Loucy (cell line): ENCODE measurements at regions not wholly inside any gene's neighbourhood (a gene's known extent, or its start where the extent isn't known, plus 50 kb on each side); places are given as distances from the start of the nearest gene placed in this dataset.

ENCODE experiments used
- H2AFZ ChIP-seq: fragments of 200-600 bp; sonication (generic); 2 replicates; pipeline ENCODE4 v1.6.0; 2016; ENCODE audit warnings: antibody characterized with exemption, mild to moderate bottlenecking, low read length, moderate library complexity
- H3F3A ChIP-seq: fragments of 200-600 bp; 2 replicates; pipeline ENCODE4 v1.6.0; 2016; ENCODE audit warnings: antibody characterized with exemption, low read depth, mild to moderate bottlenecking
- H3K27me3 ChIP-seq: fragments of 200-600 bp; sonication (generic); 2 replicates; pipeline ENCODE4 v1.6.1; 2014; ENCODE audit warnings: low read length, mild to moderate bottlenecking; ENCODE audit not compliant: insufficient read depth, poor library complexity, severe bottlenecking
- H3K36me3 ChIP-seq: fragments of 200-600 bp; sonication (generic); 2 replicates; pipeline ENCODE4 v1.6.1; 2016; ENCODE audit warnings: low read length; ENCODE audit not compliant: insufficient read depth
- H3K4me1 ChIP-seq: fragments of 200-600 bp; sonication (generic); 2 replicates; pipeline ENCODE4 v1.5.1; 2014; ENCODE audit warnings: low read length, mild to moderate bottlenecking; ENCODE audit not compliant: insufficient read depth, poor library complexity, severe bottlenecking
- H3K4me2 ChIP-seq: fragments of 200-600 bp; sonication (generic); 2 replicates; pipeline ENCODE4 v1.6.0; 2014; ENCODE audit warnings: antibody characterized with exemption, low read length, low read depth, mild to moderate bottlenecking; ENCODE audit not compliant: poor library complexity, severe bottlenecking
- H3K4me3 ChIP-seq: fragments of 200-600 bp; sonication (generic); 2 replicates; pipeline ENCODE4 v1.5.1; 2014; ENCODE audit warnings: low read length, mild to moderate bottlenecking, mixed read lengths; ENCODE audit not compliant: poor library complexity, severe bottlenecking
- H3K79me2 ChIP-seq: fragments of 200-600 bp; sonication (generic); 2 replicates; pipeline ENCODE4 v1.6.1; 2014; ENCODE audit warnings: low read length; ENCODE audit not compliant: insufficient read depth
- H3K9ac ChIP-seq: fragments of 200-600 bp; sonication (generic); 2 replicates; pipeline ENCODE4 v1.6.0; 2014; ENCODE audit warnings: mild to moderate bottlenecking, low read depth, low read length, moderate library complexity; ENCODE audit not compliant: poor library complexity, severe bottlenecking
- H3K9me2 ChIP-seq: fragments of 200-600 bp; sonication (generic); replicated peaks from 2 replicates; pipeline ENCODE4 v1.6.1; 2016; ENCODE audit warnings: low read depth, low read length, mixed read lengths
- H3K9me3 ChIP-seq: fragments of 200-600 bp; sonication (generic); 2 replicates; pipeline ENCODE4 v1.6.1; 2014; ENCODE audit warnings: mild to moderate bottlenecking, antibody characterized with exemption, low read length, low read depth; ENCODE audit not compliant: insufficient read depth
- H4K20me1 ChIP-seq: fragments of 200-600 bp; sonication (generic); 2 replicates; pipeline ENCODE4 v1.6.0; 2014; ENCODE audit warnings: antibody characterized with exemption, low read length, mild to moderate bottlenecking; ENCODE audit not compliant: insufficient read depth, poor library complexity, severe bottlenecking
- CTCF ChIP-seq: fragments of 200-600 bp; sonication (generic); conservative IDR thresholded peaks from 2 replicates; pipeline ENCODE4 v1.5.1; 2014; ENCODE audit warnings: mild to moderate bottlenecking, antibody characterized with exemption, low read length
- EZH2phosphoT487 ChIP-seq: fragments of 200-600 bp; IDR thresholded peaks from 2 replicates; pipeline ENCODE4 v1.6.1; 2018; ENCODE audit warnings: antibody characterized with exemption, mild to moderate bottlenecking, moderate library complexity, borderline replicate concordance

GRCh38 chr5:12102151-12102550 lies 197.9 kb upstream of the CTNND2 start:
- H3K27me3 ChIP-seq: no peaks in the 10 kb centered on the region
- H3K9me2 ChIP-seq: no peaks in the 10 kb centered on the region
- TF ChIP-seq CTCF (no peak), EZH2phosphoT487 (no peak)
- H3K79me2 ChIP-seq: no peaks in the 10 kb centered on the region
- H3K4me2 ChIP-seq: no peak overlapping the region
- no peaks in the 10 kb centered on the region for H3K4me1 ChIP-seq
- no peaks in the 10 kb centered on the region for H3K9me3 ChIP-seq
- no peak overlapping the region for H2AFZ ChIP-seq
- H3K9ac ChIP-seq: no peak overlapping the region
- no peaks in the 10 kb centered on the region for H3F3A ChIP-seq
- no peaks in the 10 kb centered on the region for H4K20me1 ChIP-seq
- no peak overlapping the region for H3K4me3 ChIP-seq
- H3K36me3 ChIP-seq: no peaks in the 10 kb centered on the region

- no peaks in the 10 kb centered on the region for H3F3A ChIP-seq
- no peaks in the 10 kb centered on the region for H3K9me2 ChIP-seq
- TF ChIP-seq EZH2phosphoT487 (no peak), CTCF (no peak)
- no peak overlapping the region for H3K4me2 ChIP-seq
- no peak overlapping the region for H3K9ac ChIP-seq
- no peaks in the 10 kb centered on the region for H3K79me2 ChIP-seq
- H2AFZ ChIP-seq: no peak overlapping the region
- H3K4me3 ChIP-seq: no peak overlapping the region
- H3K36me3 ChIP-seq: no peaks in the 10 kb centered on the region
- no peaks in the 10 kb centered on the region for H3K4me1 ChIP-seq
- H3K9me3 ChIP-seq: no peaks in the 10 kb centered on the region
- H3K27me3 ChIP-seq: no peaks in the 10 kb centered on the region
- no peaks in the 10 kb centered on the region for H4K20me1 ChIP-seq
Observed at GRCh38 chr5:12100542-12100941, 196.3 kb upstream of the CTNND2 start.

GRCh38 chr5:12099296-12099695 lies 195.1 kb upstream of the CTNND2 start:
- no peaks in the 10 kb centered on the region for H3K27me3 ChIP-seq
- no peaks in the 10 kb centered on the region for H3F3A ChIP-seq
- no peak overlapping the region for H3K4me3 ChIP-seq
- H3K4me1 ChIP-seq: no peaks in the 10 kb centered on the region
- H3K4me2 ChIP-seq: no peak overlapping the region
- no peak overlapping the region for H2AFZ ChIP-seq
- H4K20me1 ChIP-seq: no peaks in the 10 kb centered on the region
- H3K9me3 ChIP-seq: no peaks in the 10 kb centered on the region
- H3K79me2 ChIP-seq: no peaks in the 10 kb centered on the region
- no peak for TF ChIP-seq CTCF
- TF ChIP-seq EZH2phosphoT487: no peak
- H3K9ac ChIP-seq: no peak overlapping the region
- H3K9me2 ChIP-seq: no peaks in the 10 kb centered on the region
- no peaks in the 10 kb centered on the region for H3K36me3 ChIP-seq
